ENCODE measurements at regions not wholly inside any gene's neighbourhood (a gene's known extent, or its start where the extent isn't known, plus 50 kb on each side); places are given as distances from the start of the nearest gene placed in this dataset.

DNA sequence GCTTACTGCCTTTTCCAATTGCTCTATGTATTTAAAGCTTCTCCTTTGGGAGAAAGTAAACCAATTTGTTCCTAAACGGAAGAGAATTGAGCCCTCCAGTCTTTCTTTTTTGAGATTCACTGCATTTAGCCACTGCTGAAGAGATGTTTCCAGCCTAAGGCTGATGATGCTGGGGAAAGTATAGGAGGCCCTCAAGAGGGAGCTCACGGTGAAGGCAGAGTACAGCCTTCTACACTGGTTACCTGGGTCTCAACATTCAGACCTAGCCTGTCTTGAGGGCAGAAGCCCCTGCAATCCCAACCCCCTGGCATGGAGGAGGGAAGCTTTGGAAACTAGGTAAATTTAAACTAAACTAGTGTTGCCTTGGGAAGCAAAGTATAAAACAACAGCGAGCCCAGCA lies 316.7 kb upstream of the TPK1 start:
- no peaks in the 10 kb centered on the region for H3K36me3 ChIP-seq (ENCODE audit: control insufficient read depth in 2 of 2, extremely low read depth in 1 of 2, insufficient read depth in 2 of 2, low read length in 2 of 2)
- H3K4me1 ChIP-seq (ENCODE audit: control insufficient read depth, extremely low read depth, insufficient read depth, low read length): no peaks in the 10 kb centered on the region
- no peak overlapping the region for H3K9ac ChIP-seq (ENCODE audit: control insufficient read depth, extremely low read depth, insufficient read depth, low read length)
- no peaks in the 10 kb centered on the region for H3K27me3 ChIP-seq (ENCODE audit: control insufficient read depth, extremely low read depth, insufficient read depth, low read length)
- H2AFZ ChIP-seq (ENCODE audit: control insufficient read depth, low read length): no peak overlapping the region
- TF ChIP-seq, protein P1, sequence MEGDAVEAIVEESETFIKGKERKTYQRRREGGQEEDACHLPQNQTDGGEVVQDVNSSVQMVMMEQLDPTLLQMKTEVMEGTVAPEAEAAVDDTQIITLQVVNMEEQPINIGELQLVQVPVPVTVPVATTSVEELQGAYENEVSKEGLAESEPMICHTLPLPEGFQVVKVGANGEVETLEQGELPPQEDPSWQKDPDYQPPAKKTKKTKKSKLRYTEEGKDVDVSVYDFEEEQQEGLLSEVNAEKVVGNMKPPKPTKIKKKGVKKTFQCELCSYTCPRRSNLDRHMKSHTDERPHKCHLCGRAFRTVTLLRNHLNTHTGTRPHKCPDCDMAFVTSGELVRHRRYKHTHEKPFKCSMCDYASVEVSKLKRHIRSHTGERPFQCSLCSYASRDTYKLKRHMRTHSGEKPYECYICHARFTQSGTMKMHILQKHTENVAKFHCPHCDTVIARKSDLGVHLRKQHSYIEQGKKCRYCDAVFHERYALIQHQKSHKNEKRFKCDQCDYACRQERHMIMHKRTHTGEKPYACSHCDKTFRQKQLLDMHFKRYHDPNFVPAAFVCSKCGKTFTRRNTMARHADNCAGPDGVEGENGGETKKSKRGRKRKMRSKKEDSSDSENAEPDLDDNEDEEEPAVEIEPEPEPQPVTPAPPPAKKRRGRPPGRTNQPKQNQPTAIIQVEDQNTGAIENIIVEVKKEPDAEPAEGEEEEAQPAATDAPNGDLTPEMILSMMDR (optimal IDR thresholded peaks at IDR 0.05 in 1 of 3, IDR thresholded peaks at IDR 0.05 in 1 of 3, conservative IDR thresholded peaks at IDR 0.05 in 1 of 3; ENCODE audit: extremely low read depth in 1 of 3, insufficient read depth in 2 of 3, low read length in 3 of 3): no peak
- TF ChIP-seq EZH2 (IDR thresholded peaks at IDR 0.05; ENCODE audit: low read length): no peak
- no peaks in the 10 kb centered on the region for H3K79me2 ChIP-seq (ENCODE audit: control insufficient read depth, insufficient read depth, low read length)
- no peak overlapping the region for H3K4me3 ChIP-seq (ENCODE audit: control insufficient read depth in 2 of 3, extremely low read depth in 1 of 3, insufficient read depth in 2 of 3, low read depth in 1 of 3, low read length in 3 of 3)
- FAIRE-seq (no peak), DNase-seq (ENCODE audit: low read depth, low spot score) (no peak)
- H3K4me2 ChIP-seq (ENCODE audit: control insufficient read depth, extremely low read depth, insufficient read depth, low read depth, low read length): no peak overlapping the region
- dilution Hi-C loops (cut with MboI; ENCODE audit: extremely low pct_ligation_motif_present, low sequenced_read_pairs): no loop called here
- H3K9me1 ChIP-seq (ENCODE audit: control insufficient read depth, extremely low read depth, insufficient read depth, low read length): no peaks in the 10 kb centered on the region
- H3K27ac ChIP-seq (ENCODE audit: control insufficient read depth, insufficient read depth, low read length): no peak overlapping the region
- H3K9me3 ChIP-seq (ENCODE audit: control insufficient read depth, low read depth, low read length): no peaks in the 10 kb centered on the region
- H4K20me1 ChIP-seq (ENCODE audit: control insufficient read depth, extremely low read depth, insufficient read depth, low read length): no peaks in the 10 kb centered on the region

DNA sequence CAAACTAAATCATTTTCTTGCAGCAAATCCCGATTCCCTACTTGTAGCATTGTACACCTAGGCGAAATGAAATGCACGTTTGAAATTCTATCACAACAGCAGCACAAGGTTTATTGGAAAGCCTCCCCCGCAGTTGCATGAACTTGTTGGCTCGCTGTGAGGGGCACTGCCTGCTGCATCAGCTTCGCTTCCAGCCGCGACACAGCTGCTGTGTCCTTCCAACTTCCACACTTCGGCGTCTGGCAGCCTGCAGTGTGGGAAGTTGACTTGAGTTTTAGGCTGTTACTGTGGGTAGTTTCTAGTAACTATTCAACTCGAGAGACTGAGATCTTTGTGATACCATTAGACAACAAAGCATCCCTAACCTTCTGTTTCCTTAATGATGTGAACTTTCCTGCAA lies 315.8 kb upstream of the TPK1 start:
- Histone ChIP-seq H3K4me3 (ENCODE audit: control insufficient read depth in 2 of 3, extremely low read depth in 1 of 3, insufficient read depth in 2 of 3, low read depth in 1 of 3, low read length in 3 of 3) (no peak overlapping the region), H3K27ac (ENCODE audit: control insufficient read depth, insufficient read depth, low read length) (no peak overlapping the region), H3K4me2 (ENCODE audit: control insufficient read depth, extremely low read depth, insufficient read depth, low read depth, low read length) (no peak overlapping the region), H3K9me3 (ENCODE audit: control insufficient read depth, low read depth, low read length) (no peaks in the 10 kb centered on the region), H2AFZ (ENCODE audit: control insufficient read depth, low read length) (no peak overlapping the region), H3K27me3 (ENCODE audit: control insufficient read depth, extremely low read depth, insufficient read depth, low read length) (no peaks in the 10 kb centered on the region), H3K9ac (ENCODE audit: control insufficient read depth, extremely low read depth, insufficient read depth, low read length) (no peak overlapping the region), H4K20me1 (ENCODE audit: control insufficient read depth, extremely low read depth, insufficient read depth, low read length) (no peaks in the 10 kb centered on the region), H3K4me1 (ENCODE audit: control insufficient read depth, extremely low read depth, insufficient read depth, low read length) (no peaks in the 10 kb centered on the region), H3K36me3 (ENCODE audit: control insufficient read depth in 2 of 2, extremely low read depth in 1 of 2, insufficient read depth in 2 of 2, low read length in 2 of 2) (no peaks in the 10 kb centered on the region), H3K9me1 (ENCODE audit: control insufficient read depth, extremely low read depth, insufficient read depth, low read length) (no peaks in the 10 kb centered on the region), H3K79me2 (ENCODE audit: control insufficient read depth, insufficient read depth, low read length) (no peaks in the 10 kb centered on the region)
- dilution Hi-C loops (cut with MboI; ENCODE audit: extremely low pct_ligation_motif_present, low sequenced_read_pairs): no loop called here
- TF ChIP-seq, protein P1 (optimal IDR thresholded peaks at IDR 0.05 in 1 of 3, IDR thresholded peaks at IDR 0.05 in 1 of 3, conservative IDR thresholded peaks at IDR 0.05 in 1 of 3; ENCODE audit: extremely low read depth in 1 of 3, insufficient read depth in 2 of 3, low read length in 3 of 3): no peak
- no peak for TF ChIP-seq EZH2 (IDR thresholded peaks at IDR 0.05; ENCODE audit: low read length)
- DNase-seq (ENCODE audit: low read depth, low spot score) (no peak), FAIRE-seq (no peak)

Measured in keratinocyte (primary cell).